HepG2 (cell line): ENCODE measurements at regions not wholly inside any gene's neighbourhood (a gene's known extent, or its start where the extent isn't known, plus 50 kb on each side); places are given as distances from the start of the nearest gene placed in this dataset.

ENCODE experiments used
- ATF1 ChIP-seq: IDR thresholded peaks from 2 replicates; pipeline ENCODE4 v1.6.1; 2016; ENCODE audit warnings: mild to moderate bottlenecking, control low read depth
- GABPB1 ChIP-seq: IDR thresholded peaks from 2 replicates; pipeline ENCODE4 v1.6.1; 2016; ENCODE audit warnings: mild to moderate bottlenecking, missing genetic modification reagents, moderate library complexity, missing compliant biosample characterization
- HHEX ChIP-seq: IDR thresholded peaks from 2 replicates; pipeline ENCODE4 v1.6.1; 2016; ENCODE audit warnings: control low read depth
- KDM4B ChIP-seq: sonication (generic); formaldehyde crosslinking; IDR thresholded peaks from 2 replicates; pipeline ENCODE4 v1.4.0; 2020; ENCODE audit warnings: missing genetic modification reagents
- MLX ChIP-seq: IDR thresholded peaks from 2 replicates; pipeline ENCODE4 v1.6.1; 2016
- NBN ChIP-seq: fragments of 450-650 bp; conservative IDR thresholded peaks from 2 replicates; pipeline ENCODE4 v1.6.1; 2017
- NCOA1 ChIP-seq: sonication (generic); formaldehyde crosslinking; IDR thresholded peaks from 2 replicates; pipeline ENCODE4 v1.9.0; 2021; ENCODE audit warnings: missing genetic modification reagents
- NFKBIZ ChIP-seq: IDR thresholded peaks from 2 replicates; pipeline ENCODE4 v1.6.1; 2018; ENCODE audit warnings: missing genetic modification reagents, missing compliant biosample characterization
- NPAS2 ChIP-seq: sonication (generic); formaldehyde crosslinking; IDR thresholded peaks from 2 replicates; pipeline ENCODE4 v1.8.0; 2022; ENCODE audit warnings: mild to moderate bottlenecking, missing genetic modification reagents, borderline replicate concordance
- NR2F6 ChIP-seq, 2 experiments: IDR thresholded peaks; 2 replicates each; pipeline ENCODE4 v1.6.1; 2016; ENCODE audit warnings: antibody characterized with exemption in 1 of 2, mild to moderate bottlenecking in 1 of 2
- PREB ChIP-seq: sonication (generic); formaldehyde crosslinking; IDR thresholded peaks from 2 replicates; pipeline ENCODE4 v1.4.0; 2020; ENCODE audit warnings: missing genetic modification reagents
- REPIN1 ChIP-seq: sonication (generic); formaldehyde crosslinking; IDR thresholded peaks from 2 replicates; pipeline ENCODE4 v1.8.0; 2022; ENCODE audit warnings: missing genetic modification reagents, low read depth, mild to moderate bottlenecking, borderline replicate concordance
- SUZ12 ChIP-seq: fragments of 150-350 bp; IDR thresholded peaks from 2 replicates; pipeline ENCODE4 v1.6.1; 2014; ENCODE audit warnings: low read depth, low read length
- THAP8 ChIP-seq: sonication (generic); formaldehyde crosslinking; IDR thresholded peaks from 2 replicates; pipeline ENCODE4 v1.5.1; 2020; ENCODE audit warnings: missing genetic modification reagents, mild to moderate bottlenecking, borderline replicate concordance
- TOPORS ChIP-seq: sonication (generic); formaldehyde crosslinking; IDR thresholded peaks from 2 replicates; pipeline ENCODE4 v1.8.0; 2023; ENCODE audit warnings: mild to moderate bottlenecking, missing genetic modification reagents
- ZMAT3 ChIP-seq: sonication (generic); formaldehyde crosslinking; conservative IDR thresholded peaks from 2 replicates; pipeline ENCODE4 v1.7.0; 2021; ENCODE audit warnings: missing genetic modification reagents
- ZNF18 ChIP-seq: sonication (generic); formaldehyde crosslinking; IDR thresholded peaks from 2 replicates; pipeline ENCODE4 v1.8.0; 2022; ENCODE audit warnings: mild to moderate bottlenecking, missing genetic modification reagents; ENCODE audit not compliant: insufficient replicate concordance
- ZNF382 ChIP-seq: sonication (generic); formaldehyde crosslinking; IDR thresholded peaks from 2 replicates; pipeline ENCODE4 v1.5.0; 2020; ENCODE audit warnings: missing genetic modification reagents, mild to moderate bottlenecking, borderline replicate concordance
- ZNF441 ChIP-seq: sonication (generic); formaldehyde crosslinking; IDR thresholded peaks from 2 replicates; pipeline ENCODE4 v1.7.0; 2021; ENCODE audit warnings: missing genetic modification reagents, borderline replicate concordance
- ZNF510 ChIP-seq: sonication (generic); formaldehyde crosslinking; IDR thresholded peaks from 2 replicates; pipeline ENCODE4 v1.4.0; 2020; ENCODE audit warnings: low read depth, mild to moderate bottlenecking, missing genetic modification reagents
- ZNF639 ChIP-seq: conservative IDR thresholded peaks from 2 replicates; pipeline ENCODE4 v1.6.1; 2018; ENCODE audit warnings: missing genetic modification reagents
- ZNF710 ChIP-seq: sonication (generic); formaldehyde crosslinking; IDR thresholded peaks from 2 replicates; pipeline ENCODE4 v1.5.0; 2020; ENCODE audit warnings: mild to moderate bottlenecking, missing genetic modification reagents, borderline replicate concordance
- ZNF839 ChIP-seq: sonication (generic); formaldehyde crosslinking; IDR thresholded peaks from 2 replicates; pipeline ENCODE4 v1.4.0; 2020; ENCODE audit warnings: missing genetic modification reagents, mild to moderate bottlenecking, borderline replicate concordance

- peak; percentile 71; the same call in 1 of the 2 replicates for TF ChIP-seq ZNF710 (CRISPR knock-in tag)
- TF ChIP-seq TOPORS (CRISPR knock-in tag): peak; percentile 78; the same call in 1 of the 2 replicates
- TF ChIP-seq SUZ12: no peak
- TF ChIP-seq THAP8: no peak
- no peak for TF ChIP-seq ZNF639 (CRISPR knock-in tag)
- no peak for TF ChIP-seq ZNF18 (CRISPR knock-in tag)
- TF ChIP-seq REPIN1 (CRISPR knock-in tag): peak; percentile 79
- TF ChIP-seq KDM4B (CRISPR knock-in tag): peak; percentile 73; the same call in 1 of the 2 replicates
- peak; percentile 22; the same call in 1 of the 2 replicates for TF ChIP-seq MLX (CRISPR knock-in tag)
- no peak for TF ChIP-seq ZNF510 (CRISPR knock-in tag)
- TF ChIP-seq HHEX (CRISPR knock-in tag): no peak
- TF ChIP-seq GABPB1 (CRISPR knock-in tag): peak; percentile 29; the same call in 1 of the 2 replicates
- TF ChIP-seq ZNF441: no peak
- no peak for TF ChIP-seq PREB (CRISPR knock-in tag)
- TF ChIP-seq ZMAT3: 0 out of 2 replicates have a peak, but pooled peaks have one; percentile 25
- TF ChIP-seq NBN: no peak
- no peak for TF ChIP-seq ZNF839 (CRISPR knock-in tag)
- TF ChIP-seq ATF1: no peak
- TF ChIP-seq NPAS2 (CRISPR knock-in tag): no peak
- no peak for TF ChIP-seq NR2F6 (IDR thresholded peaks at IDR 0.05)
- peak; percentile 58; the same call in 1 of the 2 replicates for TF ChIP-seq NR2F6 (CRISPR knock-in tag; IDR thresholded peaks at IDR 0.05)
- TF ChIP-seq ZNF382 (CRISPR knock-in tag): no peak
- TF ChIP-seq NFKBIZ (CRISPR knock-in tag): peak; percentile 39; the same call in 1 of the 2 replicates
- no peak for TF ChIP-seq NCOA1 (CRISPR knock-in tag)
These were observed 67.9 kb upstream of the GLS start (continued) for GRCh38 chr2:190812506-190813294.
